Kidney capillary endothelial cell (primary cell): ENCODE measurements at regions not wholly inside any gene's neighbourhood (a gene's known extent, or its start where the extent isn't known, plus 50 kb on each side); places are given as distances from the start of the nearest gene placed in this dataset.
"Not testable (repeated sequence)": the region's sequence is repeated elsewhere in the genome, so short reads cannot be mapped to it uniquely, and the experiment has no call there.

Source experiments
- DNase-seq: peaks from one replicate; pipeline ENCODE4 v3.0.0-alpha.2; 2018; ENCODE audit warnings: low spot score

GRCh38 chr7:10779465-10780399 lies 193.9 kb upstream of the PHF14 start:
- DNase-seq: no peak

GRCh38 chr7:10780400-10780747 lies 193.3 kb upstream of the PHF14 start:
- DNase-seq: no peak

- DNase-seq: not testable (repeated sequence)
Observed at GRCh38 chr7:10786976-10787375, 186.7 kb upstream of the PHF14 start.

- DNase-seq: no peak
Observed at GRCh38 chr7:10789170-10789569, 184.5 kb upstream of the PHF14 start.

GRCh38 chr7:10790910-10791309 lies 182.8 kb upstream of the PHF14 start:
- DNase-seq: no peak

GRCh38 chr7:10793995-10794775 lies 179.5 kb upstream of the PHF14 start:
- DNase-seq: no peak

GRCh38 chr7:10797157-10797556 lies 176.5 kb upstream of the PHF14 start:
- DNase-seq: no peak

GRCh38 chr7:10798044-10798443 lies 175.6 kb upstream of the PHF14 start:
- no peak for DNase-seq

GRCh38 chr7:10799475-10799874 lies 174.2 kb upstream of the PHF14 start:
- DNase-seq: no peak

- DNase-seq: no peak
Observed at GRCh38 chr7:10802011-10802410, 171.7 kb upstream of the PHF14 start.

GRCh38 chr7:10802526-10802925 lies 171.1 kb upstream of the PHF14 start:
- DNase-seq: no peak

- no peak for DNase-seq
Observed at GRCh38 chr7:10803720-10804119, 170.0 kb upstream of the PHF14 start.

GRCh38 chr7:10804770-10805169 lies 168.9 kb upstream of the PHF14 start:
- DNase-seq: no peak

- no peak for DNase-seq
Observed at GRCh38 chr7:10815546-10815945, 158.1 kb upstream of the PHF14 start.

GRCh38 chr7:10821156-10821555 lies 152.5 kb upstream of the PHF14 start:
- no peak for DNase-seq

- no peak for DNase-seq
Observed at GRCh38 chr7:10824154-10824553, 149.5 kb upstream of the PHF14 start.

GRCh38 chr7:10838228-10838627 lies 135.4 kb upstream of the PHF14 start:
- DNase-seq: no peak

- DNase-seq: no peak
Observed at GRCh38 chr7:10845225-10845624, 128.4 kb upstream of the PHF14 start.

GRCh38 chr7:10855583-10855982 lies 118.1 kb upstream of the PHF14 start:
- no peak for DNase-seq

GRCh38 chr7:10860516-10860915 lies 113.2 kb upstream of the PHF14 start:
- no peak for DNase-seq

- DNase-seq: no peak
Observed at GRCh38 chr7:10863476-10863875, 110.2 kb upstream of the PHF14 start.

GRCh38 chr7:10874666-10875065 lies 99.0 kb upstream of the PHF14 start:
- no peak for DNase-seq

- DNase-seq: no peak
Observed at GRCh38 chr7:10875080-10875479, 98.6 kb upstream of the PHF14 start.
